NB4 (cell line): ENCODE measurements at regions not wholly inside any gene's neighbourhood (a gene's known extent, or its start where the extent isn't known, plus 50 kb on each side); places are given as distances from the start of the nearest gene placed in this dataset.

Experiments
- DNase-seq: peaks from one replicate; pipeline ENCODE4 v3.0.0; 2010; ENCODE audit warnings: low read depth
- H3K4me3 ChIP-seq: one replicate; pipeline ENCODE4 v1.5.1; 2011; ENCODE audit warnings: mild to moderate bottlenecking, low read depth, low read length, moderate library complexity
- CTCF ChIP-seq: IDR thresholded peaks from one replicate; pipeline ENCODE4 v1.5.1; 2012; ENCODE audit warnings: low read depth, low read length
- MAX ChIP-seq: IDR thresholded peaks from 2 replicates; pipeline ENCODE4 v1.6.1; 2011; ENCODE audit warnings: low read depth, low read length
- MYC ChIP-seq: IDR thresholded peaks from 2 replicates; pipeline ENCODE4 v1.6.1; 2011; ENCODE audit warnings: low read depth, low read length
- POLR2A ChIP-seq: IDR thresholded peaks from 2 replicates; pipeline ENCODE4 v1.6.1; 2011; ENCODE audit warnings: mild to moderate bottlenecking; ENCODE audit not compliant: insufficient read length; ENCODE audit errors: extremely low read depth

DNA sequence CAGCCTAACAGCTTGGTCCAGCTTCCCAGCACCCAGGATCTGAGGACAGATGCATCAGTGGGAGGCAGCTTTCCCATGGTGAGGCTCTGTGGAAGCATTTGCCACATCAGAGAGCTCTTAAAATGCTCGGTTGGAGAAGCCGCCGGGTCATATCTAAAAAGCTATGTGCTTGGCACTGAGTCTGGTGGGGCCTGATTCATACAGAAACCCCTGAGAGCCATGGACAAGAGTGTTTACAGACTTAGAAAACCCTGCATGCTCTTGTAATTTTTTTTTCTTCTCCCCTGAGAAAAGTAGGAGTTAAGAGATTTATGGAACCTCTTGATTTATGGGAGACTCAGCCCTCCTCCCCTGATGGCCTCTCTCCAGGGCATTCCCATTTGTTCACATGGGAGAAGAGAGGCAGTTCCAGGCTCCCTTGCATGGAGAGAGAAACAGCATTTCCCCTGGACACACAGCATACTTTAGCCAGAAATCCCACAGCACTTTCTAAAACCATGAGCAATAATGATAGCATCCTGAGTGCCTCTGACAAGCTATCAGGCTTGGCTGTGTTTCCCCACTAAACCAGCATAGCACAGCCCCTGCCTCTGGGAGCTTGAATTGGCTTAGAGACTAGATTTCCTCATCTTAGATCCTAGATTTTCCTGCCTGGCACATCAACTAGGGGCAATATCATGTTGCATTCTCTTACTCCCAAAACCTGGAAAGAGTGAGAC lies 322.1 kb upstream of the AUTS2 start:
- DNase-seq: no peak
- TF ChIP-seq CTCF: no peak

GRCh38 chr7:69277366-69277765 lies 320.9 kb upstream of the AUTS2 start:
- no peak for DNase-seq
- no peak overlapping the region for H3K4me3 ChIP-seq
- TF ChIP-seq MAX (no peak), MYC (no peak), CTCF (no peak), POLR2A (no peak)

More for the DNA sequence above, 322.1 kb upstream of the AUTS2 start:
- H3K4me3 ChIP-seq: no peak overlapping the region

DNA sequence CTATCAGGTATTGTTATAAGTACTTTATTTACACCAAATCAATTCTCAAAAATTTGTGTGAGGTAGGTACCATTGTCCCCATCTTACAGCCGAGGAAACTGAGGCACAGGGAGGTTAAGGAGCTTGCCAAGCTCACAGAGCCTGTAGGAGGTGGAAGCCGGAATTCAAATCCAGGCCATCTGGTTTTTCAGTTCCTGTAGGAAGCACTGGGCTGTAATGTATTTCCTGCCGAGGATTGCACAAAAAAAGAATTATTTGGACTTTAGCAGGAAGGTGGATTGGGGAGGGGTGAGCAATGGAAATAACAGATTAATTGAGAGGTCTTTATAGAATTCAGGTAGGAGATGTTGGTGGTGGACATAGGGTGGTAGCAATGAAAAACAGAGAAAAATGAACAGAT lies 315.3 kb upstream of the AUTS2 start:
- no peak for DNase-seq
- no peak for TF ChIP-seq MYC
- no peak for TF ChIP-seq MAX
- no peak for TF ChIP-seq CTCF
- TF ChIP-seq POLR2A: no peak
- no peak overlapping the region for H3K4me3 ChIP-seq

- no peak overlapping the region for H3K4me3 ChIP-seq
- no peak for DNase-seq
- TF ChIP-seq MYC (no peak), MAX (no peak), CTCF (no peak), POLR2A (no peak)
These were observed 314.9 kb upstream of the AUTS2 start for GRCh38 chr7:69283421-69283820.

DNA sequence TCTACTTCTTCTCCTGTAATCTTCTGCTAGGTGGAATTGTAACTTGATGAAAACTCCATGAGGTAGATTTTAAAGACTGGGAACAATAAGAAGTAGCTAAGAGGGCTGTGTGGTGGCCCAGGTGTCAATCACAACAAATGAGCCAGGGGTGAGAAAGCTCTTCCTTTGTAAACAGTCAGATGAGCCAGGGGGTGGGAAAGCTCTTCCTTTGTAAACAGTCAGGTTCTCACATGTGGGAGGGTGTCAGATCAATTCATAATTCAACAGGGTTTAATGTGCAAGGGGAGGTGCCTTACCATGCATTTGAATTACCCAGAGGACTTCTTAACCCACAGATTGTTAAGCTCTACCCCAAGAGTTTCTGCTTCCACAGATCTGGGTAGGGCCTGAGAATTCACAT lies 312.4 kb upstream of the AUTS2 start:
- no peak for DNase-seq
- TF ChIP-seq CTCF (no peak), MYC (no peak), MAX (no peak), POLR2A (no peak)
- H3K4me3 ChIP-seq: no peak overlapping the region

DNA sequence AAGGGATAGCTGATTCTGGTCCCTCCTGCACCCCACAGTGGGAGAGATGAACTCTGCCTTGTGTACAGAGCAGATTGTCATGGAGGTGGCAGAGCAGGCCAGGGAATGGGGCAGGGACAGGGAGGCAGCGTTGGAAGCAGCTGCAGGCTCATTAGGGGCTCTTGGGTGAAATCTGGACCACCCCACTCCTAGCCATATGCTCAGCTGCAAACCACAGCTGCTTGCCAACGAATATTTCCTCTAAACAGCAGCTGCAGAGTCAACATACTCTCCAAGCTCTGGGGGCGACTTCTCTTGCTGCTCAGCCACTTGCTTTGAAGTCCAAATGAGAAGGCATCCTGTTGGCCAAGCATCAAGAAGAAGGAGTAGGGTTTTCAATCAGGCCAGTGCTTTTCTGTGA lies 302.3 kb upstream of the AUTS2 start:
- no peak overlapping the region for H3K4me3 ChIP-seq
- DNase-seq: no peak
- no peak for TF ChIP-seq MAX
- no peak for TF ChIP-seq CTCF
- TF ChIP-seq POLR2A: no peak
- no peak for TF ChIP-seq MYC
